ENCODE measurements at regions not wholly inside any gene's neighbourhood (a gene's known extent, or its start where the extent isn't known, plus 50 kb on each side); places are given as distances from the start of the nearest gene placed in this dataset.

DNA sequence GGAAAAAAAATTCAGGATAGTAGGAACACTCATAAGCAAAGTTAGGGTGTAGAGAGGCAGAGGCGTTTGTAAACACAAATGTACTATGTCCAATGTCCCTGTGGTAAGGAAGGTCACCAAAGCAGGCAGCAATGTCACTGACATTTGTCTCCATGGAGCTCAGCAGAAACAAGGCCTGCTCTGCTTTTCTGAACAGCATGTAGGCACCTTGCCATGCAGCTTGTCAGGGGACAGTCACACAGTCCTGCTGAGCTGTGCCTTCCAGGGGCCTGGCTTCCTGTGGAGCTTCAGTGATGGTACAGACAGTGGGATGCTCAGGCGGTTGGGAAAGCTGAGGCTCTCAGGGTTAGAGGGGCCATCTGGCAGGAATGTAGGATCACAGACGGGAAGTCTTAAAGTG lies 74.5 kb upstream of the HS3ST1 start:
- TF ChIP-seq, protein P1, sequence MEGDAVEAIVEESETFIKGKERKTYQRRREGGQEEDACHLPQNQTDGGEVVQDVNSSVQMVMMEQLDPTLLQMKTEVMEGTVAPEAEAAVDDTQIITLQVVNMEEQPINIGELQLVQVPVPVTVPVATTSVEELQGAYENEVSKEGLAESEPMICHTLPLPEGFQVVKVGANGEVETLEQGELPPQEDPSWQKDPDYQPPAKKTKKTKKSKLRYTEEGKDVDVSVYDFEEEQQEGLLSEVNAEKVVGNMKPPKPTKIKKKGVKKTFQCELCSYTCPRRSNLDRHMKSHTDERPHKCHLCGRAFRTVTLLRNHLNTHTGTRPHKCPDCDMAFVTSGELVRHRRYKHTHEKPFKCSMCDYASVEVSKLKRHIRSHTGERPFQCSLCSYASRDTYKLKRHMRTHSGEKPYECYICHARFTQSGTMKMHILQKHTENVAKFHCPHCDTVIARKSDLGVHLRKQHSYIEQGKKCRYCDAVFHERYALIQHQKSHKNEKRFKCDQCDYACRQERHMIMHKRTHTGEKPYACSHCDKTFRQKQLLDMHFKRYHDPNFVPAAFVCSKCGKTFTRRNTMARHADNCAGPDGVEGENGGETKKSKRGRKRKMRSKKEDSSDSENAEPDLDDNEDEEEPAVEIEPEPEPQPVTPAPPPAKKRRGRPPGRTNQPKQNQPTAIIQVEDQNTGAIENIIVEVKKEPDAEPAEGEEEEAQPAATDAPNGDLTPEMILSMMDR (IDR thresholded peaks at IDR 0.05 in 2 of 3, conservative IDR thresholded peaks at IDR 0.05 in 1 of 3; ENCODE audit: insufficient read depth in 2 of 3, low read depth in 1 of 3, low read length in 3 of 3), result no peak
- no peak for TF ChIP-seq ZNF23 (CRISPR knock-in tag; IDR thresholded peaks at IDR 0.05)
- TF ChIP-seq, protein P2, sequence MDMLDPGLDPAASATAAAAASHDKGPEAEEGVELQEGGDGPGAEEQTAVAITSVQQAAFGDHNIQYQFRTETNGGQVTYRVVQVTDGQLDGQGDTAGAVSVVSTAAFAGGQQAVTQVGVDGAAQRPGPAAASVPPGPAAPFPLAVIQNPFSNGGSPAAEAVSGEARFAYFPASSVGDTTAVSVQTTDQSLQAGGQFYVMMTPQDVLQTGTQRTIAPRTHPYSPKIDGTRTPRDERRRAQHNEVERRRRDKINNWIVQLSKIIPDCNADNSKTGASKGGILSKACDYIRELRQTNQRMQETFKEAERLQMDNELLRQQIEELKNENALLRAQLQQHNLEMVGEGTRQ (CRISPR knock-in tag; IDR thresholded peaks at IDR 0.05), result no peak
- TF ChIP-seq RB1 (IDR thresholded peaks at IDR 0.05; ENCODE audit: low read depth), result no peak
- TF ChIP-seq SIX5 (IDR thresholded peaks at IDR 0.05; ENCODE audit: borderline replicate concordance in 1 of 2, insufficient read depth in 1 of 2, low read depth in 1 of 2, low read length in 2 of 2), result no peak
- TF ChIP-seq BACH1 (tag; IDR thresholded peaks at IDR 0.05), result no peak
- no peak for TF ChIP-seq ATF1 (CRISPR knock-in tag; IDR thresholded peaks at IDR 0.05)
- TF ChIP-seq ATF1 (tag; IDR thresholded peaks at IDR 0.05), result no peak
- no peak for TF ChIP-seq POLR2A (conservative IDR thresholded peaks at IDR 0.05)
- TF ChIP-seq, protein P3, sequence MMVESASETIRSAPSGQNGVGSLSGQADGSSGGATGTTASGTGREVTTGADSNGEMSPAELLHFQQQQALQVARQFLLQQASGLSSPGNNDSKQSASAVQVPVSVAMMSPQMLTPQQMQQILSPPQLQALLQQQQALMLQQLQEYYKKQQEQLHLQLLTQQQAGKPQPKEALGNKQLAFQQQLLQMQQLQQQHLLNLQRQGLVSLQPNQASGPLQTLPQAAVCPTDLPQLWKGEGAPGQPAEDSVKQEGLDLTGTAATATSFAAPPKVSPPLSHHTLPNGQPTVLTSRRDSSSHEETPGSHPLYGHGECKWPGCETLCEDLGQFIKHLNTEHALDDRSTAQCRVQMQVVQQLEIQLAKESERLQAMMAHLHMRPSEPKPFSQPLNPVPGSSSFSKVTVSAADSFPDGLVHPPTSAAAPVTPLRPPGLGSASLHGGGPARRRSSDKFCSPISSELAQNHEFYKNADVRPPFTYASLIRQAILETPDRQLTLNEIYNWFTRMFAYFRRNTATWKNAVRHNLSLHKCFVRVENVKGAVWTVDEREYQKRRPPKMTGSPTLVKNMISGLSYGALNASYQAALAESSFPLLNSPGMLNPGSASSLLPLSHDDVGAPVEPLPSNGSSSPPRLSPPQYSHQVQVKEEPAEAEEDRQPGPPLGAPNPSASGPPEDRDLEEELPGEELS (CRISPR knock-in tag; IDR thresholded peaks at IDR 0.05; ENCODE audit: borderline replicate concordance), result no peak
- TF ChIP-seq, protein P4, sequence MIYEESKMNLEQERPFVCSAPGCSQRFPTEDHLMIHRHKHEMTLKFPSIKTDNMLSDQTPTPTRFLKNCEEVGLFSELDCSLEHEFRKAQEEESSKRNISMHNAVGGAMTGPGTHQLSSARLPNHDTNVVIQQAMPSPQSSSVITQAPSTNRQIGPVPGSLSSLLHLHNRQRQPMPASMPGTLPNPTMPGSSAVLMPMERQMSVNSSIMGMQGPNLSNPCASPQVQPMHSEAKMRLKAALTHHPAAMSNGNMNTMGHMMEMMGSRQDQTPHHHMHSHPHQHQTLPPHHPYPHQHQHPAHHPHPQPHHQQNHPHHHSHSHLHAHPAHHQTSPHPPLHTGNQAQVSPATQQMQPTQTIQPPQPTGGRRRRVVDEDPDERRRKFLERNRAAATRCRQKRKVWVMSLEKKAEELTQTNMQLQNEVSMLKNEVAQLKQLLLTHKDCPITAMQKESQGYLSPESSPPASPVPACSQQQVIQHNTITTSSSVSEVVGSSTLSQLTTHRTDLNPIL (CRISPR knock-in tag; IDR thresholded peaks at IDR 0.05), result no peak
- TF ChIP-seq, protein P5, sequence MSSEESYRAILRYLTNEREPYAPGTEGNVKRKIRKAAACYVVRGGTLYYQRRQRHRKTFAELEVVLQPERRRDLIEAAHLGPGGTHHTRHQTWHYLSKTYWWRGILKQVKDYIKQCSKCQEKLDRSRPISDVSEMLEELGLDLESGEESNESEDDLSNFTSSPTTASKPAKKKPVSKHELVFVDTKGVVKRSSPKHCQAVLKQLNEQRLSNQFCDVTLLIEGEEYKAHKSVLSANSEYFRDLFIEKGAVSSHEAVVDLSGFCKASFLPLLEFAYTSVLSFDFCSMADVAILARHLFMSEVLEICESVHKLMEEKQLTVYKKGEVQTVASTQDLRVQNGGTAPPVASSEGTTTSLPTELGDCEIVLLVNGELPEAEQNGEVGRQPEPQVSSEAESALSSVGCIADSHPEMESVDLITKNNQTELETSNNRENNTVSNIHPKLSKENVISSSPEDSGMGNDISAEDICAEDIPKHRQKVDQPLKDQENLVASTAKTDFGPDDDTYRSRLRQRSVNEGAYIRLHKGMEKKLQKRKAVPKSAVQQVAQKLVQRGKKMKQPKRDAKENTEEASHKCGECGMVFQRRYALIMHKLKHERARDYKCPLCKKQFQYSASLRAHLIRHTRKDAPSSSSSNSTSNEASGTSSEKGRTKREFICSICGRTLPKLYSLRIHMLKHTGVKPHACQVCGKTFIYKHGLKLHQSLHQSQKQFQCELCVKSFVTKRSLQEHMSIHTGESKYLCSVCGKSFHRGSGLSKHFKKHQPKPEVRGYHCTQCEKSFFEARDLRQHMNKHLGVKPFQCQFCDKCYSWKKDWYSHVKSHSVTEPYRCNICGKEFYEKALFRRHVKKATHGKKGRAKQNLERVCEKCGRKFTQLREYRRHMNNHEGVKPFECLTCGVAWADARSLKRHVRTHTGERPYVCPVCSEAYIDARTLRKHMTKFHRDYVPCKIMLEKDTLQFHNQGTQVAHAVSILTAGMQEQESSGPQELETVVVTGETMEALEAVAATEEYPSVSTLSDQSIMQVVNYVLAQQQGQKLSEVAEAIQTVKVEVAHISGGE (CRISPR knock-in tag; IDR thresholded peaks at IDR 0.05), result no peak

All from K562 (cell line).